Kidney (tissue), 13 donors: ENCODE measurements at regions not wholly inside any gene's neighbourhood (a gene's known extent, or its start where the extent isn't known, plus 50 kb on each side); places are given as distances from the start of the nearest gene placed in this dataset.

Source experiments
- DNase-seq, 5 donors: peaks; one replicate each; pipeline ENCODE4 v3.0.0-alpha.2; 2013 to 2020
- FAIRE-seq: peaks from 2 replicates; lab custom pipeline; 2012; peaks lifted over from hg19 to GRCh38; lab: Jason Lieb, UNC
- H3K27ac ChIP-seq, 2 donors: one replicate each; pipeline ENCODE4 v1.7.0; 2013; ENCODE audit warnings: low read depth in 2 of 2, low read length in 2 of 2, inconsistent platforms in 1 of 2
- H3K27me3 ChIP-seq: one replicate; pipeline ENCODE4 v1.7.1; 2013; ENCODE audit warnings: low read length, inconsistent platforms; ENCODE audit not compliant: control insufficient read depth, insufficient read depth
- H3K36me3 ChIP-seq, 3 donors: one replicate each; pipeline versions ENCODE4 v1.7.0 to v1.7.1; 2013; ENCODE audit warnings: low read length in 3 of 3, control low read depth in 1 of 3, inconsistent platforms in 1 of 3; ENCODE audit not compliant: insufficient read depth in 3 of 3, control insufficient read depth in 2 of 3
- H3K4me1 ChIP-seq, 3 donors: one replicate each; pipeline versions ENCODE4 v1.7.0 to v1.7.1; 2013; ENCODE audit warnings: low read length in 3 of 3, inconsistent platforms in 1 of 3, low read depth in 1 of 3; ENCODE audit not compliant: control insufficient read depth in 2 of 3, insufficient read depth in 2 of 3
- H3K4me3 ChIP-seq, 3 donors: one replicate each; pipeline versions ENCODE4 v1.7.0 to v1.8.1; 2013; ENCODE audit warnings: low read length in 3 of 3, control low read depth in 1 of 3, inconsistent platforms in 1 of 3
- H3K9ac ChIP-seq, 3 donors: one replicate each; pipeline versions ENCODE4 v1.7.0 to v1.7.1; 2013; ENCODE audit warnings: low read length in 3 of 3, control low read depth in 1 of 3, inconsistent platforms in 1 of 3
- H3K9me3 ChIP-seq, 3 donors: one replicate each; pipeline versions ENCODE4 v1.7.0 to v1.7.1; 2013; ENCODE audit warnings: low read length in 3 of 3, control low read depth in 1 of 3, inconsistent platforms in 1 of 3; ENCODE audit not compliant: control insufficient read depth in 2 of 3, insufficient read depth in 1 of 3
- CTCF ChIP-seq: IDR thresholded peaks from 3 replicates; pipeline ENCODE4 v1.5.1; 2012; ENCODE audit warnings: mild to moderate bottlenecking, moderate library complexity, borderline replicate concordance; ENCODE audit not compliant: insufficient read depth; ENCODE audit errors: extremely low read depth
- intact Hi-C: fragments of 100-400 bp; cut with DNase I; formaldehyde crosslinking; loops from one replicate; pipeline ENCODE4 v1.11.1; 2022
- donor health status: control.
- donor health status: control.
- donor health status: control.
- donor health status: control.
- donor health status: control.
- donor health status: DM: yes; HTN: yes; CAD: no.
- donor health status: Normal renal cell carcinoma (clear cell type).

GRCh38 chr12:60475825-60476224 lies 880.0 kb downstream of the SLC16A7 start:
- intact Hi-C loops, result no loop called here
- DNase-seq, result no peak
- no peak for FAIRE-seq
- no peak overlapping the region for H3K27ac ChIP-seq
- no peaks in the 10 kb centered on the region for H3K9me3 ChIP-seq
- no peaks in the 10 kb centered on the region for H3K27me3 ChIP-seq
- no peaks in the 10 kb centered on the region for H3K4me1 ChIP-seq
- no peak overlapping the region for H3K4me3 ChIP-seq
- TF ChIP-seq CTCF, result no peak
- no peaks in the 10 kb centered on the region for H3K36me3 ChIP-seq
- no peak overlapping the region for H3K9ac ChIP-seq

GRCh38 chr12:60487284-60487683 lies 891.5 kb downstream of the SLC16A7 start:
- H3K4me1 ChIP-seq, result no peaks in the 10 kb centered on the region
- intact Hi-C loops, result no loop called here
- H3K27ac ChIP-seq, result no peak overlapping the region
- H3K9me3 ChIP-seq, result no peaks in the 10 kb centered on the region
- H3K4me3 ChIP-seq, result no peak overlapping the region
- no peaks in the 10 kb centered on the region for H3K27me3 ChIP-seq
- TF ChIP-seq CTCF, result no peak
- DNase-seq, result no peak
- FAIRE-seq, result no peak
- no peak overlapping the region for H3K9ac ChIP-seq
- no peaks in the 10 kb centered on the region for H3K36me3 ChIP-seq

GRCh38 chr12:60489071-60489470 lies 893.2 kb downstream of the SLC16A7 start:
- no peaks in the 10 kb centered on the region for H3K36me3 ChIP-seq
- H3K9ac ChIP-seq, result no peak overlapping the region
- DNase-seq (no peak), FAIRE-seq (no peak)
- H3K27ac ChIP-seq, result no peak overlapping the region
- no peak for TF ChIP-seq CTCF
- no peaks in the 10 kb centered on the region for H3K9me3 ChIP-seq
- no peak overlapping the region for H3K4me3 ChIP-seq
- intact Hi-C loops, result no loop called here
- no peaks in the 10 kb centered on the region for H3K27me3 ChIP-seq
- H3K4me1 ChIP-seq, result no peaks in the 10 kb centered on the region

- Histone ChIP-seq H3K36me3 (no peaks in the 10 kb centered on the region), H3K27ac (no peak overlapping the region), H3K4me3 (no peak overlapping the region), H3K9ac (no peak overlapping the region), H3K9me3 (no peaks in the 10 kb centered on the region), H3K27me3 (no peaks in the 10 kb centered on the region), H3K4me1 (no peaks in the 10 kb centered on the region)
- intact Hi-C loops, result no loop called here
- FAIRE-seq, result no peak
- DNase-seq, result peak in 2 of 5 donors; percentile 26 to 30
- peak; percentile 41 for TF ChIP-seq CTCF
Observed at GRCh38 chr12:60494244-60494643, 898.4 kb downstream of the SLC16A7 start.
